NCI-H446 treated with DMSO at 0.1 percent for 48 hours (cell line): ENCODE measurements at regions not wholly inside any gene's neighbourhood (a gene's known extent, or its start where the extent isn't known, plus 50 kb on each side); places are given as distances from the start of the nearest gene placed in this dataset.
A peak's percentile ranks its signal among the peaks of the same experiment; 100 is the strongest.

Experiments used
- DNase-seq: peaks from one replicate; lab custom pipeline; 2025; lab: John Stamatoyannopoulos, UW

DNA sequence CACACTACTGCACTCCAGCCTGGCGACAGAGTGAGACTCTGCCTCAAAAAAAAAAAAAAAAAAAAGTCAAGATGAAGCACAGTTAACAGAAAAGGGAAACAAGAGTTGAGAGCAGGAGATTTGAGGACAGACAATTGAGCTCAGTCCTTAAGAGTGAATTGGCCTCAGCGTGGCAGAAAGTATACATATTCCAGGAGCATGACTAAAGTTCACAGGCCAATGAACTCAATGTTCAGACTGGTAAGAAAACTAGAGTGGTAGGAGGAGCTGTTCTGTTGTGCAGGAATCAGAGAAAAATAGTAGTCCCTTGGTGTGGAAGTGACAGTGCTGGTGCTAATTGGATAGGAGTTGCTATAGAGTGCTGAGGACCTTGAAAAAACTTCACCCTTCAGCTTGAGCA, 60.0 kb downstream of the NRN1 start:
- no peak for DNase-seq

DNA sequence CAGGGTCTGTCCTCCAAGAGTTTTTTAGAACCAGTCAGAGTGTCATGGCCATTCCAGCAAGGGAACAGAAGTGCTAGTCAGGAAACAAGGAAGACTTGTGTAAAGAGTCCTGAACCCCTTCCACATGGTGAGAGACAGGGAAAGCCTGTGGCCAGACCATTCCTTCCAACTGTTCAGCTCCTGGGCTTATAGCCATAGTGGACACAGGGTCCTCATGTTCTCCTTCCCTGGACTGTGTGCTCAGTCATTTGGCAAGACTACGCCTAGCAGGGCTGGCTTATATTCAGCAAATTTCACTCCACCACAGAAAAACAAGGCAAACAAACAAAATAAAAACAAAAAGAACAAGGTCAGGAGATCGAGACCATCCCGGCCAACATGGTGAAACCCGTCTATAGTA, 60.5 kb downstream of the NRN1 start:
- no peak for DNase-seq

GRCh38 chr6:5943591-5943990, 63.1 kb downstream of the NRN1 start:
- DNase-seq = no peak

DNA sequence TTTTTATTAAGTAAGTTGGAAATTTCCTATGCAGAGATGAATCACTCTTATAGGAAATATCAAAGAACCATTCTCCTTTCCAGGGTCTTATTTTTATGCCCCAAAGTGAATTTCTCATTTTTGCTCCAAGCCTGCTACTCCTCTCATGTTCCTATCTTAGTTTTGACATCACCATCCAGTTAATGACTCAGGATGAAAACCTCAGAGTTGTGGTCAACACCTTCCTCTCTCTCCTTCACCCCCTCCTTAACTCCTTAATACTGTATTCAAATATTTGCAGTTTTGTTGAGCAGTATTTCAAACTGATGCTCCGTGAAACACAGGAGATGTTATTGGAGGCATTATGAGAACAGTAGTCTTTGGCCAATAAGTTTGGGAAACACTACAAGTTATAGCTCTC, 64.1 kb downstream of the NRN1 start:
- no peak for DNase-seq

DNA sequence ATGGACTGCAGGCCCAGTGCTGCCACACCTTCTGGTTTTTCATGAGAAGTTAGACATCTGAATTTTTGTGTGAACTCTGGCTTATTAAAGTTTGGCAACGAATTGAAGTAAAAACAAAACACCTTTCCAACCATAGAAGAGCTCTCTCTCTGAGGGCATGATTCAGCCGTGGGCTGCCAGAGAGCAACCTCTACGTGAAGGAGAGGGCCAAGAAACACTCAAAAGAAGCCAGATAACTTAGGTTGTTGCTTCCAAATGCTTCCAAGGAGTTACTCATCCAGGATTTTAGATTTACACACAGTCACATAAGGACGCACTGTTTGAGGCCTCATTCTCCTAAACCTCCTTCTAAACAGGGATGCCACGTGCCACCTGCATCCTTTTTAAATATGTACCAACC, 65.5 kb downstream of the NRN1 start:
- DNase-seq = no peak

- DNase-seq = no peak
Observed at GRCh38 chr6:5938934-5939333, 67.8 kb downstream of the NRN1 start.

DNA sequence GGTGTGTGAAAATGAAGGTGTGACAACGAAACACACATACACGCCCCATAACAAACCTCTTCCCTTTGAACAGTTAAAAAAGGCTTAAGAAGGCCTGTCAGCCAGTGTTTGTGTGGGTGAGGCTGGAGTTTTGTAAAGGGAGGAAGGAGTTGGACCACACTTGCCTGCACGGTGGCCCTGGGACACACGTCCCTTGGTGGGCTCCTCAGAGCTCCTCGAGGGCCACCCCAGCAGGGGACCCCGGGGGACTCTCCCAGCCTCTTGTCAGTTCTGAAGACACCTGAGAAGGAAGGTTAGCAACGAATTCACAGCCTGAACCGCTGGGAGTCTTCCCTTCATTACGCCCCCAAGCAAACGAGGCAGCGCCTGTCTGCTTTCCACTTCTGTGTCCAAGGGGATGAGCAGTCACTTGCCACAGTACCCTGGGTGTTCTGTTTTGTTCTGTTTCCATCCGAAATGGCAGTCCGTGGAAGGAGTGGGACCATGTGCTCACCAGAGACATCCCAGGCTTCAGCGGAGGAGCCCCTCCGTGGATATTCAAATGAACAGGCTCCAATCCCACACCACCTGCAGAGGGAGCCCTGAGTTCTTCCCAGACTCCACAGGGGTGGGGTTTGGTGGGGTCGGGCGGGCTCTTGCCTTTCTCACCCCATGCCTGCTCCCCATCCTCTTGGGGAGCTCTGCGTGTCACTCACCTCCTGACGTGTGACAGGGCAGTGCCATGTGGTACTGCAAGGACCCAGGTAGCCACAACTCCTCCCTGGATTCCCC, 68.6 kb downstream of the NRN1 start:
- no peak for DNase-seq

DNA sequence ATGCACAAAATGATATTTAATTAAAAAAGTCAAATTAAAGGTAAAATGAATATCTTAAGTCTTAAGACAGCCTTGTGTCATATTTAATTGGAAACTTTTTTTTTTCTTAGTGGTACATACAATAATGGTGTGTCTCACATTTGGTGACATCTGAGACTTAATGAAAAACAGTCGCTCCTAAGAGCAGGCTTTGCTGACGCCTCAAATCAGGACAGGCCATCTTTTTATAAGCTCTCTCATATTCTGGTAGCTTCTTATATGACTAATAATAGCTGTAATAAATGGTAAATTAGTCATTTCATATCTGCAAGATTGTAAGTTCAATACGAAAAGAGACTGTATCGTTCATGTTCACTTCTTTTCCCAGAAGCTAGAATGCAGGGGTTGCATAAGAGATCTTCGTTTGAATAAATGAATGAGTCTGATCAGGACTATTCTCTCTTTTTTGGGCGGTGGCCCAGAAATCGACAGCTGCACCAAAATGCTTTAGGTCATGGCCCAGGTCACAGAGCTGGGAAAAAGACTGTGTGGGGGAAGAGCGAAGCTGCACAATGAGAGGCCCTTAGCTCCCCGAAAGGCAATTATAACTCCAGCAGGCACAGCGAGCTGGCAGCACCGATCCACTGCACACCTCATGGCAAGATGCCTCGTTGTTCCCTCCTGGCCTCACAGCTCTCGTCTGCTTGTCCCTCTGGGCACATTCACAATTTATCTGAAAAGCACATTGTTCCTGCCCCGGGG, 69.4 kb downstream of the NRN1 start:
- peak; percentile 30 for DNase-seq

DNA sequence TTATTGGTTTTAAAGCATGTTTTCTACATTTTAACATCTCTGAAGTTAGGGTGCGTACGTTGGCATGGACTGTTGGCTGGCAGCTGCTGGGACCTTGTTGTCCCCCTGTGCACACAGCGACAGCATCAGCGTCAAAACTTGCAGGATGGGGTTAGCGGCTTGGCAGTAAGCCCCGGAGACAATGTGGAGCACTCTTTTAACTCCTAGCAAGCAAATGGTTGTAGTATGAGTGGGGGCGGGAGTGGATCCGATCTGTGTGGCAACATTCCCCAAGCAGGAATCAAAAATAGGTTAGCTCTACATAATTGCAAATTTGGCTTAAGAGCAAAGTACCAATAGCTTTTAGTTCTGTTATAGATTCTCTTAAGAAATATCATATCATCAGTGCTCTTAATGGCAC, 70.1 kb downstream of the NRN1 start:
- no peak for DNase-seq

GRCh38 chr6:5936140-5936539, 70.6 kb downstream of the NRN1 start:
- no peak for DNase-seq

GRCh38 chr6:5930968-5931367, 75.8 kb downstream of the NRN1 start:
- DNase-seq = no peak

DNA sequence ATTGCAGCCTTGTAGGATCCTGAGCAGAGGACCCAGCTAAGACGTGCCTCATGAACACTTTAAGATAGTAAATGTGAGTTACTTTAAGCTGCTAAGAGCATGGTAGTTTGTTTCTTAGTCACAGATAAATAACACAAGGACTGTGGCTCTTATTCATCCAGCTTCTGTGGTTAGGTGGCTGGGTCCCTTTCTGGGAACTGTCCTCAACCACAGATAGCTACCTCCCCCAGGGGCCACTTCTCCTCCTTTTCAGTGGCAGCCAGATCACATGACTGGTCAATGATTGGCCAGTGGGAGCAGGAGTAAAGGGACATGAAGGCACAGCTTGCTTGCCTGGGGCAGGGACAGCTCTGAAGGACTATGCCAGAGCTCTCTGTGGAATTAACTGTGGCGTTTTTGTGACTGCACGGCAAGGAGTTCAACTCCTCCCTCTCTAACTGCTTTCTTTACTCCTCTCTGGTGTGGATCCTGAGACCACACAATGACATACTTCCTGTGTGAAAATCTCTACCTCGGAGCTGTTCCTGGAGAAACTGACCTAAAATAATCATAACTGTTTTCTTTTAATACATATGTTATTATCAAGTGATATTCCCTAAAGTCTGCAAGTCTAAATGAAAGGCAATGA, 76.5 kb downstream of the NRN1 start:
- no peak for DNase-seq

DNA sequence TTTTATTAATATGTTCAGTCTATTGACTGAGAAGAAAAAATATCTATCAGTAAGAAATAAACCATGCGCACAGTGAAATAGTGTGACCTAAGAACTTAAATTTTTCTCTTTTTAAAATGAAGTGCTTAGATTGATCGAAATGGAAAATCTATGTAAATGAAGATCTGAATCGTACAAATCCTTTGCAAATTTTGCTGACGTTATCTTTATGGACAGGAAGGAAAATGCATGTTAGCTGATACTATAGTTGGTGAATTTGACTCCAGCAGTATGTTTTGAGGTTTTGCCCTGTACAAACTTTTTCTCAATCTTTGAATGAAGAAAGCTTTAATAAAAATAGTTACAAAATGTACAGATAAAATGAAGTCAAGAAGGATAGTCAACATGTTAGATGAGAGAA, 82.9 kb downstream of the NRN1 start:
- DNase-seq = no peak

DNA sequence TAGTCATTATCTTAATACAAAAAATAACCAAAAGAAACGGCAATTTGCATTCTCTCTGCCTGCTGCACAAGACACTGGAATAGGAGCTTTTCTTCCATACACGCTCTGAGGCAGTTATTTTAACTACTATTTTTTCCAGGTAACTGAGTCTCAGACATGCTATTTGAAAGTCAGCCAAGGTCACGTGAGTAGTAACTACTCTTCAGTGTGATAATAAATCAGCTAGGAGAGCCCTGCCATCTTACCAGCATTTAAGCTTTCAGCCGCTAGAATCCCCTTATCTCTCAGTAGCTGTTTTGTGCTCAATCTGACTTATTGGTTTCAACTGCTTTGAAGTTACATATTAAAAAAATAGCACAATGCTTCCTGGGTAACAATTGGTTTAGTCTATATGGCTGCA, 84.5 kb downstream of the NRN1 start:
- no peak for DNase-seq

- DNase-seq = no peak
Observed at GRCh38 chr6:5909721-5910120, 97.0 kb downstream of the NRN1 start.

DNA sequence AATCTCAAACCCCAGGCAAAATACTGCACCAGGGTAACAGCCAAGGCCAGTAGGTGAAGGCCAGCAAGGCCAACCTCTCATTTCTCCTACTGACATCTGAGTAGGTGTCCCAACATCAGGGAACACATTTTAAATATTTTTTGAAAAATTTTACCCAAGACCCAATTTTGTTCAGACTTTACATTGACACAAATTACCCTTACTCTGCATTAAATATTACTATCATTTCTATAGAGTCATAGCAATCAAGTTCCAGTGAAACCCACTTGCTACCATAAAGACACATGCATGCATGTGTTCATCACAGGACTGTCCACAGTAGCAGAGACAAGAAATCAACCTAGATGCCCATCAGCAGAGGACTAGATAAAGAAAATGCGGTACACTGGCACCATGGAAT, 99.9 kb downstream of the NRN1 start:
- DNase-seq = no peak

- DNase-seq = no peak
Observed at GRCh38 chr6:5906340-5906670, 100.4 kb downstream of the NRN1 start.

DNA sequence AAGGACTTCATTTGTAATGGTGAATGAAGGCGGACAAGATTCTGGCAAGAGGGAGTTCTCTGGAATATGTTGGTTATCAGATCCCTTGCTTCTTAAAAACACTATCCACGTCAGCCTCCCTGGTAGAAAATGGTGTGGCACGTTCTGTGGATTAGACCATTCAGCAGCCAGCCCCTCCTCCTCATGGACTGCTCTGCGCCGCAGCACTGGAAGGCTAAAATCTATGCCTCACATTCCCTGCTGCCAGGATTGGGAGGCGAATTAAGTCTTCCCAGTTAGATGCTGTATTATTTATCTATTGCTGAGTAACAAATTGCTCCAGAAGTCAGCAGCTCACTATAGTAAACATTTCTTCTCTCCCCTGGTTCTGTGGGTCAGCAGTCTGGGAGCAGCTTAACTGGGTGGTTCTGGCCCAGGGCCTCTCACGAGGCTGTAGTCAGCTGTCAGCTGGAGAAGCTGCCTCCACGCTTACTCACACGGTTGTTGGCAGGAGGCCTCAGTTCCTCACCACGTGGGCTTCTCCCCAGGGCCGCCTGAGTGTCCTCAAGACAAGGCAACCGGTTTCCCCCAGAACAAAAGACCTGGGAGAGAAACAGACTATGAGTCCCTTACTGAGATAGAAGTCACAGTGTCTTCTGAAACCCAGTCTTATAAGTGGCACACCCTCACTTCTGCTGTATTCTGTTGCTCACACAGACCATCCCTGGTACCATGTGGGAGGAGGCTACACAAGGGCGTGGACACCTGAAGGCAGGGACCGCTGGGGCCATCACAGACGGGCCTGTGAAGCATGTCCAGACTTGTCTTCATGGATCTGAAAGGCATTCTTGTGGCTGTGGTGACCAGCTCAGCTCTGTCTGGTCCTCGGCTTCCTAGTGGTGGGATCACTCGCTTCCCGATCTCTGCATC, 101.0 kb downstream of the NRN1 start:
- peak; percentile 26 for DNase-seq

DNA sequence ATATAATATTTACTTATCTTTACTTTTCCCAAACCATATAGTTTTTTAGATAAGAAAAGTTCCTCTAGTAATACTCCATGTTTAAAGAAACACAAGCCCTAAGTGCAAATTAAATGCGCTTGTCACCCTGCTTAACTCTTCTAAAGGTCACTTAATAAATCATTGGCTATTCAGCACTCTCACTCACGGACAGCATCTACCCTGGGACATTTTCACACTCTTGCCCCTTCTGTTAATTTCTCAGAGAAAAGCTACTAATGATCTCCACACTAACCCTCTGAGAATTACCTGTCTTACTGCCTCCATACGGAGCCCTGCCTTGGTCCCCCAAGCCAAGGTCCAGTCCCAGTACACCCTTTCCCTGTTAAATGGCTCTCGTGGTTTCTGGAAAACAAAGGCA, 102.2 kb downstream of the NRN1 start:
- no peak for DNase-seq

DNA sequence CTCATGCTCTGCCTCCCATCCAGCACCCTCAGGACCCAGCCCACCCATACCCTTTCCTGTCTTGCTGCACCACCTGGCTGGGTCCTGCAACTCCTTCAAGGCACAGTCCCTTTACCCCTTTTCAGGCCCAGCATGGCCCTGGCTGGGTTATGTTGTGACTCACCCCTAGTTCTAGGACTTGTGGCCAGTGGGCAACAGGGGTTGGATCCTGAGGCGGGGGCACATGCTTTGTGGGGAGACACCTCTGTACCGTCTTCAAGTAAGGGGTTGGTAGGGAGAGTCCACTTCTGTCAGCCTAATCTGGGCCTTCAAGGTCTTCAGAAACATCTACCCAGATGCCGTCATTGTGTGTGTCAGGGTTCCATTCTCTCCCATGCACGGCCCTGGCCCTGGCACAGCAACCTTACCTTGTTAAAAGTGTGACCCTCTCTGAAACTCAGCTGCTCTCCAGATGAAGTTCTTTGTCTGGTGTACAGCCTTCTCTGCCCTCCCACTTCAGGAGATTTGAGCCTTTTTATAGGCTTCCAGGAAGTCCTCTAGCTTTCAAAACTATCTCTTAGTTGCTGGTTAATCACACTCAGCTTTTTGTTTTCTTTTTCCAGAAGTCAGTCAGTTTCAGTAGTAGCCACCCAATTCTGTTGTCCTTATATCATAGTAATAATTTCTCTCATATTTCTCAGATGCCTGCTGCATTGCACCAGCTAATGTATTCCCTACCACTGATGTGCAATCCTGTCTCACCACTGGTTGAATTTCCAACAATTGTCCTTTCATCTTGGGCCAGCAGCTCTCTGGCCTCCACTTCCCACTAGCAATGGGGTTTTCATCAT, 107.3 kb downstream of the NRN1 start:
- no peak for DNase-seq

- DNase-seq = no peak
Observed at GRCh38 chr6:5898563-5898962, 108.2 kb downstream of the NRN1 start.
